ENCODE measurements at regions not wholly inside any gene's neighbourhood (a gene's known extent, or its start where the extent isn't known, plus 50 kb on each side); places are given as distances from the start of the nearest gene placed in this dataset.

GRCh38 chr18:11324510-11324909 lies 175.1 kb upstream of the PIEZO2 start:
- no peaks in the 10 kb centered on the region for H3K79me2 ChIP-seq (ENCODE audit: insufficient read depth, low read length)
- no peak overlapping the region for H3K4me3 ChIP-seq (replicated peaks in 1 of 2; ENCODE audit: low read depth in 1 of 2, low read length in 2 of 2)
- H3K4me2 ChIP-seq (ENCODE audit: low read length): no peak overlapping the region
- H3K27me3 ChIP-seq (ENCODE audit: insufficient read depth, low read length): peaks cover 3% of the 10 kb centered on the region; the same call in 1 of the 2 replicates
- DNase-seq (ENCODE audit: low read depth, low spot score) (no peak), ATAC-seq (no peak)
- H3K27ac ChIP-seq (ENCODE audit: low read depth, low read length): no peak overlapping the region
- ChIA-PET CTCF (interaction anchor here (1.2 kb wide), 1 partner anchor 14 kb away, joined by 5 read pairs; no protein-coding TSS in a partner anchor), POLR2A (no interaction called here), RAD21 (ENCODE audit: low non-redundant PET in 1 of 2, low total read pairs in 2 of 2, uncharacterized antibody in 2 of 2, unreplicated experiment in 2 of 2) (no interaction called here)
- no peaks in the 10 kb centered on the region for H3K9me2 ChIP-seq (ENCODE audit: insufficient read depth)
- intact Hi-C loops (cut with micrococcal nuclease): no loop called here
- no peaks in the 10 kb centered on the region for H4K20me1 ChIP-seq (ENCODE audit: insufficient read depth)
- BruUV-seq (replicated peaks): no TSS peak
- TF ChIP-seq SP1 (IDR thresholded peaks at IDR 0.05; ENCODE audit: low read depth) (no peak), ATF3 (IDR thresholded peaks at IDR 0.05) (no peak), CTCF (IDR thresholded peaks at IDR 0.05 in 2 of 3, conservative IDR thresholded peaks at IDR 0.05 in 1 of 3; ENCODE audit: borderline replicate concordance in 1 of 3, insufficient read depth in 1 of 3, low read depth in 2 of 3, low read length in 2 of 3) (no peak), JUND (IDR thresholded peaks at IDR 0.05) (no peak), YY1 (IDR thresholded peaks at IDR 0.05; ENCODE audit: extremely low read depth, insufficient replicate concordance, low read depth, low read length) (no peak), ELF1 (IDR thresholded peaks at IDR 0.05; ENCODE audit: borderline replicate concordance, low read depth) (no peak), EZH2phosphoT487 (IDR thresholded peaks at IDR 0.05; ENCODE audit: borderline replicate concordance) (no peak), MAX (IDR thresholded peaks at IDR 0.05) (no peak), CBX3 (IDR thresholded peaks at IDR 0.05; ENCODE audit: low read depth) (no peak), POLR2AphosphoS5 (IDR thresholded peaks at IDR 0.05; ENCODE audit: low read depth, low read length) (no peak), SIN3A (IDR thresholded peaks at IDR 0.05; ENCODE audit: low read depth) (no peak), EZH2 (IDR thresholded peaks at IDR 0.05) (no peak), ZFX (IDR thresholded peaks at IDR 0.05) (no peak), EGR1 (IDR thresholded peaks at IDR 0.05; ENCODE audit: low read depth) (no peak)
- no peaks in the 10 kb centered on the region for H3K9me3 ChIP-seq (ENCODE audit: control insufficient read depth in 1 of 2, insufficient read depth in 1 of 2, low read depth in 1 of 2, low read length in 2 of 2)
- H3K9ac ChIP-seq (ENCODE audit: low read length): no peak overlapping the region
- peaks cover 0 to 12% of the 10 kb centered on the region in 2 experiments; a peak in 2 of 4 replicates for H3K4me1 ChIP-seq (ENCODE audit: control insufficient read depth in 1 of 2, insufficient read depth in 2 of 2, low read length in 2 of 2)
- H3K36me3 ChIP-seq (ENCODE audit: control insufficient read depth in 1 of 2, insufficient read depth in 2 of 2, low read length in 2 of 2): no peaks in the 10 kb centered on the region
- no peak overlapping the region for H2AFZ ChIP-seq (ENCODE audit: low read depth, low read length, poor library complexity, severe bottlenecking)

All from HCT116 (cell line).